WTC11 (cell line): ENCODE measurements at regions not wholly inside any gene's neighbourhood (a gene's known extent, or its start where the extent isn't known, plus 50 kb on each side); places are given as distances from the start of the nearest gene placed in this dataset.
A peak's percentile ranks its signal among the peaks of the same experiment; 100 is the strongest.

ENCODE experiments used
- ATAC-seq: fragments of 200-7000 bp; cut with Tn5 transposase; 2 replicates; pipeline ENCODE4 v1.10.0; 2021; ENCODE audit warnings: mild to moderate bottlenecking, moderate library complexity
- CTCF ChIA-PET: fragments of 300-600 bp; sonication (Branson Sonifier 250); formaldehyde crosslinking; loops from one replicate; lab custom pipeline; 2021; ENCODE audit warnings: antibody characterized with exemption; lab: Charles Lee
- POLR2A ChIA-PET: fragments of 350-600 bp; sonication (Branson Sonifier 250); formaldehyde crosslinking; loops from one replicate; lab custom pipeline; 2021; ENCODE audit warnings: antibody characterized with exemption; lab: Charles Lee
- DNase-seq: peaks from one replicate; pipeline ENCODE4 v3.0.0; 2021; ENCODE audit warnings: low spot score
- H3K27ac Mint-ChIP-seq: 2 replicates; pipeline ENCODE4 v1.8.0; 2021; ENCODE audit warnings: mixed read lengths
- H3K27me3 Mint-ChIP-seq: 2 replicates; pipeline ENCODE4 v1.8.0; 2021; ENCODE audit warnings: low read depth, mild to moderate bottlenecking, moderate library complexity, mixed read lengths
- H3K36me3 Mint-ChIP-seq: 2 replicates; pipeline ENCODE4 v1.8.0; 2021; ENCODE audit warnings: mixed read lengths
- H3K4me1 Mint-ChIP-seq: 2 replicates; pipeline ENCODE4 v1.8.0; 2022; ENCODE audit warnings: mixed read lengths
- H3K4me3 Mint-ChIP-seq: 2 replicates; pipeline ENCODE4 v1.8.0; 2021; ENCODE audit warnings: mild to moderate bottlenecking, moderate library complexity, mixed read lengths
- H3K9me3 Mint-ChIP-seq: 2 replicates; pipeline ENCODE4 v1.8.0; 2021; ENCODE audit warnings: mixed read lengths
- ELF4 ChIP-seq: sonication (generic); formaldehyde crosslinking; IDR thresholded peaks from 2 replicates; pipeline ENCODE4 v1.8.1; 2022; ENCODE audit warnings: low read depth, mild to moderate bottlenecking, moderate library complexity, missing genetic modification reagents
- NFATC4 ChIP-seq: fragments of 250-450 bp; sonication (Bioruptor Pico); IDR thresholded peaks from 2 replicates; pipeline ENCODE4 v1.9.0; 2021; ENCODE audit warnings: mild to moderate bottlenecking
- PRRX2 ChIP-seq: fragments of 250-450 bp; sonication (Bioruptor Pico); IDR thresholded peaks from 2 replicates; pipeline ENCODE4 v1.8.0; 2021; ENCODE audit warnings: mild to moderate bottlenecking
- RELA ChIP-seq: sonication (generic); formaldehyde crosslinking; IDR thresholded peaks from 2 replicates; pipeline ENCODE4 v1.8.1; 2022; ENCODE audit warnings: missing genetic modification reagents, mild to moderate bottlenecking, borderline replicate concordance
- ZBTB21 ChIP-seq: sonication (generic); formaldehyde crosslinking; IDR thresholded peaks from 2 replicates; pipeline ENCODE4 v1.8.1; 2023; ENCODE audit warnings: mild to moderate bottlenecking, missing genetic modification reagents, borderline replicate concordance
- ZNF416 ChIP-seq: fragments of 250-450 bp; sonication (Bioruptor Pico); IDR thresholded peaks from 2 replicates; pipeline ENCODE4 v1.9.0; 2021; ENCODE audit warnings: mild to moderate bottlenecking, inconsistent platforms
- TF ChIP-seq, protein P1 (sequence below): sonication (generic); formaldehyde crosslinking; IDR thresholded peaks from 2 replicates; pipeline ENCODE4 v1.8.0; 2023; ENCODE audit warnings: missing genetic modification reagents, mild to moderate bottlenecking, borderline replicate concordance
- TF ChIP-seq, protein P2 (sequence below): sonication (generic); formaldehyde crosslinking; IDR thresholded peaks from 2 replicates; pipeline ENCODE4 v1.8.1; 2022; ENCODE audit warnings: mild to moderate bottlenecking, moderate library complexity, missing genetic modification reagents
- TF ChIP-seq, protein P3 (sequence below): fragments of 250-450 bp; sonication (Bioruptor Pico); IDR thresholded peaks from 2 replicates; pipeline ENCODE4 v1.9.0; 2021; ENCODE audit warnings: moderate library complexity, mild to moderate bottlenecking, inconsistent platforms, borderline replicate concordance
- TF ChIP-seq, protein P4 (sequence below): sonication (generic); formaldehyde crosslinking; IDR thresholded peaks from 2 replicates; pipeline ENCODE4 v1.8.1; 2023; ENCODE audit warnings: mild to moderate bottlenecking, moderate library complexity, missing genetic modification reagents
- TF ChIP-seq, protein P5 (sequence below): sonication (generic); formaldehyde crosslinking; conservative IDR thresholded peaks from 2 replicates; pipeline ENCODE4 v1.8.1; 2023; ENCODE audit warnings: mild to moderate bottlenecking, low read depth, missing genetic modification reagents, moderate library complexity

DNA sequence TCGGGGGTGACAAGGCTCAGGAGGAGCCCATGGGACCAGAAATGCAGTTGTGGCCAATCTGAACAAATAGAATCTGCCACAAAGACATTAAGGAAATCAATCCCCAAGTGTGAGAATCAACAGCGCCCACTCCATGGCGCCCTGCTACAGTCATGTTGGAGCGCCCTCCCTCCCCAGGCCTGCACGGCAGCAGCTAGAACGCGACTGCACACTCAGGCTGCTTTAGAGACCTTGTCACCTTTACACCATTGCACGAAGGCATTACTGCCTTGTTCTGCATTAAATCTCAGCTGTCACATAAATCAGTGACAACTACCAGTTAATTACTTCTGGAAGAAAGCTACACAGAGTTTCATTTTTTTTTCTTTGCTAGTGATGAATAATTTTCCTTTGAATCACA is 98.7 kb upstream of the SPIN1 start:
- Mint-ChIP-seq H3K4me1 (no peaks in the 10 kb centered on the region), H3K4me3 (no peak overlapping the region), H3K27me3 (no peaks in the 10 kb centered on the region; the same call in 1 of the 2 replicates), H3K36me3 (peaks cover 8% of the 10 kb centered on the region; the same call in 1 of the 2 replicates), H3K27ac (no peak overlapping the region), H3K9me3 (peaks cover 10% of the 10 kb centered on the region)
- DNase-seq (no peak), ATAC-seq (no peak)
- ChIA-PET CTCF (no interaction called here), POLR2A (no interaction called here)
- TF ChIP-seq ZBTB21 (CRISPR knock-in tag) = no peak
- TF ChIP-seq, protein P1, sequence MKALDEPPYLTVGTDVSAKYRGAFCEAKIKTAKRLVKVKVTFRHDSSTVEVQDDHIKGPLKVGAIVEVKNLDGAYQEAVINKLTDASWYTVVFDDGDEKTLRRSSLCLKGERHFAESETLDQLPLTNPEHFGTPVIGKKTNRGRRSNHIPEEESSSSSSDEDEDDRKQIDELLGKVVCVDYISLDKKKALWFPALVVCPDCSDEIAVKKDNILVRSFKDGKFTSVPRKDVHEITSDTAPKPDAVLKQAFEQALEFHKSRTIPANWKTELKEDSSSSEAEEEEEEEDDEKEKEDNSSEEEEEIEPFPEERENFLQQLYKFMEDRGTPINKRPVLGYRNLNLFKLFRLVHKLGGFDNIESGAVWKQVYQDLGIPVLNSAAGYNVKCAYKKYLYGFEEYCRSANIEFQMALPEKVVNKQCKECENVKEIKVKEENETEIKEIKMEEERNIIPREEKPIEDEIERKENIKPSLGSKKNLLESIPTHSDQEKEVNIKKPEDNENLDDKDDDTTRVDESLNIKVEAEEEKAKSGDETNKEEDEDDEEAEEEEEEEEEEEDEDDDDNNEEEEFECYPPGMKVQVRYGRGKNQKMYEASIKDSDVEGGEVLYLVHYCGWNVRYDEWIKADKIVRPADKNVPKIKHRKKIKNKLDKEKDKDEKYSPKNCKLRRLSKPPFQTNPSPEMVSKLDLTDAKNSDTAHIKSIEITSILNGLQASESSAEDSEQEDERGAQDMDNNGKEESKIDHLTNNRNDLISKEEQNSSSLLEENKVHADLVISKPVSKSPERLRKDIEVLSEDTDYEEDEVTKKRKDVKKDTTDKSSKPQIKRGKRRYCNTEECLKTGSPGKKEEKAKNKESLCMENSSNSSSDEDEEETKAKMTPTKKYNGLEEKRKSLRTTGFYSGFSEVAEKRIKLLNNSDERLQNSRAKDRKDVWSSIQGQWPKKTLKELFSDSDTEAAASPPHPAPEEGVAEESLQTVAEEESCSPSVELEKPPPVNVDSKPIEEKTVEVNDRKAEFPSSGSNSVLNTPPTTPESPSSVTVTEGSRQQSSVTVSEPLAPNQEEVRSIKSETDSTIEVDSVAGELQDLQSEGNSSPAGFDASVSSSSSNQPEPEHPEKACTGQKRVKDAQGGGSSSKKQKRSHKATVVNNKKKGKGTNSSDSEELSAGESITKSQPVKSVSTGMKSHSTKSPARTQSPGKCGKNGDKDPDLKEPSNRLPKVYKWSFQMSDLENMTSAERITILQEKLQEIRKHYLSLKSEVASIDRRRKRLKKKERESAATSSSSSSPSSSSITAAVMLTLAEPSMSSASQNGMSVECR (CRISPR knock-in tag) = no peak
- TF ChIP-seq, protein P2, sequence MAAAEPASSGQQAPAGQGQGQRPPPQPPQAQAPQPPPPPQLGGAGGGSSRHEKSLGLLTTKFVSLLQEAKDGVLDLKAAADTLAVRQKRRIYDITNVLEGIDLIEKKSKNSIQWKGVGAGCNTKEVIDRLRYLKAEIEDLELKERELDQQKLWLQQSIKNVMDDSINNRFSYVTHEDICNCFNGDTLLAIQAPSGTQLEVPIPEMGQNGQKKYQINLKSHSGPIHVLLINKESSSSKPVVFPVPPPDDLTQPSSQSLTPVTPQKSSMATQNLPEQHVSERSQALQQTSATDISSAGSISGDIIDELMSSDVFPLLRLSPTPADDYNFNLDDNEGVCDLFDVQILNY = no peak
- TF ChIP-seq, protein P3, sequence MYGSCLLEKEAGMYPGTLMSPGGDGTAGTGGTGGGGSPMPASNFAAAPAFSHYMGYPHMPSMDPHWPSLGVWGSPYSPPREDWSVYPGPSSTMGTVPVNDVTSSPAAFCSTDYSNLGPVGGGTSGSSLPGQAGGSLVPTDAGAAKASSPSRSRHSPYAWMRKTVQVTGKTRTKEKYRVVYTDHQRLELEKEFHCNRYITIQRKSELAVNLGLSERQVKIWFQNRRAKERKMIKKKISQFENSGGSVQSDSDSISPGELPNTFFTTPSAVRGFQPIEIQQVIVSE (CRISPR knock-in tag) = no peak

DNA sequence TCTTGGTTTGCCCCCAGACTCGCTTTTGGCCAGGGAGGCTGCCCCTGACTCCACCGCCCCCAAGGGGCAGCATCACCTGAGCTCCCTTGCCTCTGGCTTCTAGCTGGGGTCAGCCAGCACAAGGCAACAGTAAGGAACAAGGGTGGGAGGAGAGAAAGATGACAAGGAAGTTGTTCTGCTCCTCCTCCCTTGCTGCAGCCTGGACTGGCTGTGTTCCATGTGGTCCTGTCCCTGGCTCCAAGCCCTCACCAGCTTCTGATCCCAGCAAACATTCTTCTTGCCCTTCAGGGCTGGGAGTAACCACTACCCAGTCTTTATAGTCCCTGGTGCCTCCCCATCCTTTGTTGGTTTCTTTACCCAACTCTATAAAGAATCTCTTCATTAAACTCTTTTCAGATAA is 100.3 kb upstream of the SPIN1 start:
- peaks cover 18% of the 10 kb centered on the region for H3K9me3 Mint-ChIP-seq
- H3K4me1 Mint-ChIP-seq = no peaks in the 10 kb centered on the region
- no peak overlapping the region for H3K4me3 Mint-ChIP-seq
- ATAC-seq = 0 out of 2 replicates have a peak, but pooled peaks have one; percentile 28
- CTCF ChIA-PET = interaction anchor here (0.6 kb wide), 1 partner anchor 345 kb away, joined by 3 read pairs; no protein-coding TSS in a partner anchor
- POLR2A ChIA-PET = interaction anchor here (0.7 kb wide), 1 partner anchor 498 kb away, joined by 13 read pairs; no protein-coding TSS in a partner anchor
- TF ChIP-seq, protein P4, sequence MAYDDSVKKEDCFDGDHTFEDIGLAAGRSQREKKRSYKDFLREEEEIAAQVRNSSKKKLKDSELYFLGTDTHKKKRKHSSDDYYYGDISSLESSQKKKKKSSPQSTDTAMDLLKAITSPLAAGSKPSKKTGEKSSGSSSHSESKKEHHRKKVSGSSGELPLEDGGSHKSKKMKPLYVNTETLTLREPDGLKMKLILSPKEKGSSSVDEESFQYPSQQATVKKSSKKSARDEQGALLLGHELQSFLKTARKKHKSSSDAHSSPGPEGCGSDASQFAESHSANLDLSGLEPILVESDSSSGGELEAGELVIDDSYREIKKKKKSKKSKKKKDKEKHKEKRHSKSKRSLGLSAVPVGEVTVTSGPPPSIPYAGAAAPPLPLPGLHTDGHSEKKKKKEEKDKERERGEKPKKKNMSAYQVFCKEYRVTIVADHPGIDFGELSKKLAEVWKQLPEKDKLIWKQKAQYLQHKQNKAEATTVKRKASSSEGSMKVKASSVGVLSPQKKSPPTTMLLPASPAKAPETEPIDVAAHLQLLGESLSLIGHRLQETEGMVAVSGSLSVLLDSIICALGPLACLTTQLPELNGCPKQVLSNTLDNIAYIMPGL (CRISPR knock-in tag) = no peak
- no peak for TF ChIP-seq RELA (CRISPR knock-in tag)
- TF ChIP-seq ZNF416 = no peak
- TF ChIP-seq, protein P5, sequence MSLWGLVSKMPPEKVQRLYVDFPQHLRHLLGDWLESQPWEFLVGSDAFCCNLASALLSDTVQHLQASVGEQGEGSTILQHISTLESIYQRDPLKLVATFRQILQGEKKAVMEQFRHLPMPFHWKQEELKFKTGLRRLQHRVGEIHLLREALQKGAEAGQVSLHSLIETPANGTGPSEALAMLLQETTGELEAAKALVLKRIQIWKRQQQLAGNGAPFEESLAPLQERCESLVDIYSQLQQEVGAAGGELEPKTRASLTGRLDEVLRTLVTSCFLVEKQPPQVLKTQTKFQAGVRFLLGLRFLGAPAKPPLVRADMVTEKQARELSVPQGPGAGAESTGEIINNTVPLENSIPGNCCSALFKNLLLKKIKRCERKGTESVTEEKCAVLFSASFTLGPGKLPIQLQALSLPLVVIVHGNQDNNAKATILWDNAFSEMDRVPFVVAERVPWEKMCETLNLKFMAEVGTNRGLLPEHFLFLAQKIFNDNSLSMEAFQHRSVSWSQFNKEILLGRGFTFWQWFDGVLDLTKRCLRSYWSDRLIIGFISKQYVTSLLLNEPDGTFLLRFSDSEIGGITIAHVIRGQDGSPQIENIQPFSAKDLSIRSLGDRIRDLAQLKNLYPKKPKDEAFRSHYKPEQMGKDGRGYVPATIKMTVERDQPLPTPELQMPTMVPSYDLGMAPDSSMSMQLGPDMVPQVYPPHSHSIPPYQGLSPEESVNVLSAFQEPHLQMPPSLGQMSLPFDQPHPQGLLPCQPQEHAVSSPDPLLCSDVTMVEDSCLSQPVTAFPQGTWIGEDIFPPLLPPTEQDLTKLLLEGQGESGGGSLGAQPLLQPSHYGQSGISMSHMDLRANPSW (CRISPR knock-in tag) = no peak
- no peak for TF ChIP-seq NFATC4 (CRISPR knock-in tag)
- DNase-seq = no peak
- H3K27me3 Mint-ChIP-seq = no peaks in the 10 kb centered on the region; the same call in 1 of the 2 replicates
- H3K36me3 Mint-ChIP-seq = peaks cover 15% of the 10 kb centered on the region
- no peak overlapping the region for H3K27ac Mint-ChIP-seq

DNA sequence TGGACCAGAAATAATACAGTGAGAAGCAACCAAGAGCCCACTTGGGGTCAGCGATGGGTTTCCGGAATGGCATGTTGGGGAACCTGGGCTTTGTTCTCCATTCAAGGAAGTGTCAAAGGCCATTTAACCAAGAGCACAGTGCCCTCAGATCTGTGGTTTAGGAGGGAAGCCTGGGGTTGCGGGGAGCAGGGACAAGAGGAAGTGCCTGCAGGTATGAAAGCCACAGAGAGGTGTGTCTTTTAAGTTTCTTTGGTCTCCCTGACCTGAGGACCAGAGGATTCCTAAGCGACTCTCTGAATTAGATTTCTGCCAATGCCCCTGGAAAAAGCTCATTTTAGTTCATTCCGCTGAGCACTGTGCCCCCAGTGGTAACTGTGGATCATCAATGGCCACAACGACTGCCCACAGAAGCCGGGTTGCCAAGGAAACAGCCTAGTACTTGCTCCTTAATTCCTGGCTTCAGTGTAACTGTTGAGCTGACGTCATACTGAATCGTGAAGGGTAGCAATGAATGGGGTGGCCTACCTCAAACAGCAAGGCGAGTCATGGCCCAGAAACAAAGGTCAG is 107.3 kb upstream of the SPIN1 start:
- peaks cover 30% of the 10 kb centered on the region for H3K4me1 Mint-ChIP-seq
- no peak overlapping the region for H3K4me3 Mint-ChIP-seq
- ChIA-PET CTCF (interaction anchor here (0.5 to 0.6 kb wide), 3 partner anchors 15 to 820 kb away, joined by 3 read pairs; no protein-coding TSS in a partner anchor), POLR2A (no interaction called here)
- DNase-seq = peak; percentile 34
- peak; percentile 77 for ATAC-seq
- H3K27ac Mint-ChIP-seq = no peak overlapping the region
- H3K27me3 Mint-ChIP-seq = peaks cover 5% of the 10 kb centered on the region
- no peak for TF ChIP-seq PRRX2
- no peak for TF ChIP-seq ELF4 (CRISPR knock-in tag)
- peaks cover 19% of the 10 kb centered on the region for H3K9me3 Mint-ChIP-seq
- peaks cover 16% of the 10 kb centered on the region for H3K36me3 Mint-ChIP-seq
